Choroid plexus epithelial cell (primary cell): ENCODE measurements at regions not wholly inside any gene's neighbourhood (a gene's known extent, or its start where the extent isn't known, plus 50 kb on each side); places are given as distances from the start of the nearest gene placed in this dataset.

Experiments used
- DNase-seq: peaks from one replicate; pipeline ENCODE4 v3.0.0-alpha.2; 2010; ENCODE audit warnings: low read depth
- H3K4me3 ChIP-seq: 2 replicates; pipeline ENCODE4 v1.5.1; 2011; ENCODE audit warnings: low read depth, mild to moderate bottlenecking, control low read depth, low read length, moderate library complexity
- CTCF ChIP-seq: conservative IDR thresholded peaks from 2 replicates; pipeline ENCODE4 v1.5.1; 2011; ENCODE audit warnings: low read depth, mild to moderate bottlenecking, control low read depth, inconsistent platforms, low read length, moderate library complexity

GRCh38 chr1:98467586-98467985 lies 193.9 kb upstream of the SNX7 start:
- DNase-seq: no peak
- no peak overlapping the region for H3K4me3 ChIP-seq
- no peak for TF ChIP-seq CTCF

GRCh38 chr1:98467122-98467521 lies 194.4 kb upstream of the SNX7 start:
- no peak for DNase-seq
- no peak overlapping the region for H3K4me3 ChIP-seq
- no peak for TF ChIP-seq CTCF

- no peak for DNase-seq
- TF ChIP-seq CTCF: no peak
- H3K4me3 ChIP-seq: no peak overlapping the region
These were observed 199.6 kb upstream of the SNX7 start for GRCh38 chr1:98461873-98462385.

GRCh38 chr1:98460136-98460535 lies 201.4 kb upstream of the SNX7 start:
- no peak for DNase-seq
- no peak for TF ChIP-seq CTCF
- H3K4me3 ChIP-seq: no peak overlapping the region

- no peak for TF ChIP-seq CTCF
- no peak overlapping the region for H3K4me3 ChIP-seq
- DNase-seq: no peak
These were observed 202.0 kb upstream of the SNX7 start for GRCh38 chr1:98459486-98459870.

- H3K4me3 ChIP-seq: no peak overlapping the region
- TF ChIP-seq CTCF: no peak
These were observed 202.7 kb upstream of the SNX7 start for GRCh38 chr1:98458511-98459485.

GRCh38 chr1:98457248-98457647 lies 204.3 kb upstream of the SNX7 start:
- no peak for DNase-seq
- no peak overlapping the region for H3K4me3 ChIP-seq
- TF ChIP-seq CTCF: no peak

More at GRCh38 chr1:98458511-98459485, 202.7 kb upstream of the SNX7 start:
- DNase-seq: no peak
